MV-4-11 (cell line): ENCODE measurements at regions not wholly inside any gene's neighbourhood (a gene's known extent, or its start where the extent isn't known, plus 50 kb on each side); places are given as distances from the start of the nearest gene placed in this dataset.
A peak's percentile ranks its signal among the peaks of the same experiment; 100 is the strongest.
"Not testable (repeated sequence)": the region's sequence is repeated elsewhere in the genome, so short reads cannot be mapped to it uniquely, and the experiment has no call there.

ENCODE experiments used
- DNase-seq: peaks from one replicate; lab custom pipeline; 2025; lab: John Stamatoyannopoulos, UW

GRCh38 chr5:143634689-143635088 is 177.3 kb upstream of the HMHB1 start:
- DNase-seq = no peak

GRCh38 chr5:143629871-143630659 is 181.9 kb upstream of the HMHB1 start:
- peak; percentile 41 for DNase-seq

GRCh38 chr5:143625048-143625447 is 186.9 kb upstream of the HMHB1 start:
- DNase-seq = not testable (repeated sequence)

- no peak for DNase-seq
Measured at GRCh38 chr5:143624465-143624864, 187.5 kb upstream of the HMHB1 start.

GRCh38 chr5:143619040-143619439 is 192.9 kb upstream of the HMHB1 start:
- peak; percentile 49 for DNase-seq

GRCh38 chr5:143618141-143618540 is 193.8 kb upstream of the HMHB1 start:
- DNase-seq = no peak

GRCh38 chr5:143614831-143615230 is 197.1 kb upstream of the HMHB1 start:
- DNase-seq = no peak

- no peak for DNase-seq
Measured at GRCh38 chr5:143613329-143613728, 198.6 kb upstream of the HMHB1 start.

- no peak for DNase-seq
Measured at GRCh38 chr5:143610946-143611345, 201.0 kb upstream of the HMHB1 start.

GRCh38 chr5:143606043-143606752 is 202.7 kb upstream of the NR3C1 start:
- peak; percentile 95 for DNase-seq

GRCh38 chr5:143605403-143606005 is 202.0 kb upstream of the NR3C1 start:
- DNase-seq = peak; percentile 99

GRCh38 chr5:143601917-143602333 is 198.4 kb upstream of the NR3C1 start:
- DNase-seq = peak; percentile 91

GRCh38 chr5:143601357-143601756 is 197.9 kb upstream of the NR3C1 start:
- DNase-seq = no peak

GRCh38 chr5:143600396-143601075 is 197.1 kb upstream of the NR3C1 start:
- DNase-seq = peak; percentile 81

GRCh38 chr5:143599474-143599873 is 196.0 kb upstream of the NR3C1 start:
- DNase-seq = no peak

- DNase-seq = no peak
Measured at GRCh38 chr5:143596824-143597223, 193.3 kb upstream of the NR3C1 start.

- DNase-seq = no peak
Measured at GRCh38 chr5:143594902-143595818, 191.7 kb upstream of the NR3C1 start.

GRCh38 chr5:143593723-143594122 is 190.2 kb upstream of the NR3C1 start:
- no peak for DNase-seq

GRCh38 chr5:143592648-143593047 is 189.2 kb upstream of the NR3C1 start:
- DNase-seq = peak; percentile 81

GRCh38 chr5:143588933-143589662 is 185.6 kb upstream of the NR3C1 start:
- DNase-seq = no peak

- not testable (repeated sequence) for DNase-seq
Measured at GRCh38 chr5:143588121-143588520, 184.6 kb upstream of the NR3C1 start.
